LNCaP clone FGC (cell line): ENCODE measurements at regions not wholly inside any gene's neighbourhood (a gene's known extent, or its start where the extent isn't known, plus 50 kb on each side); places are given as distances from the start of the nearest gene placed in this dataset.

ENCODE experiments used
- DNase-seq: peaks from one replicate; pipeline ENCODE4 v3.0.0-alpha.2; 2011; ENCODE audit warnings: low read depth
- H3K4me3 ChIP-seq: 2 replicates; pipeline ENCODE4 v1.5.1; 2011; ENCODE audit warnings: mild to moderate bottlenecking, low read depth, low read length, control low read depth
- TF ChIP-seq, protein P1 (sequence below): IDR thresholded peaks from 2 replicates; pipeline ENCODE4 v1.5.1; 2012; ENCODE audit warnings: mild to moderate bottlenecking; ENCODE audit not compliant: control insufficient read depth, insufficient read depth; ENCODE audit errors: extremely low read depth

DNA sequence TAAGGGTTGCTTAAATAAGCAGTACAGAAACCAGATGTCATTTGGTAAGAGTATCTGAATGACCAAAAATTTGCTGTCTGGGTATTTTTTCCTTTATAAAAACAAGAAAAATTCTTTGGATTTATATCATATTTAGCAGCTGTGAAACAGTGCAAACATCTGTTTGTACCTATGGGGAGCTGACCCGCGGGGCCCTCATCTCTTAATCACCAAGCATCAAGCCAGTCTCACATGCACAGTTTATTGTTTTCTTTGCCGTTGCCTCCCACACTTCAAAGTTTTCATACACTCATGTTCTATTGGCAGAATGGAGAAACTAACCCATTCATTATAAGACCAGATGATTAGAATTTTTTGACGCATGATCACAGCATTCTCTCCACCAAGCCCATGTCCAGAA lies 142.2 kb downstream of the BMP4 start:
- TF ChIP-seq, protein P1, sequence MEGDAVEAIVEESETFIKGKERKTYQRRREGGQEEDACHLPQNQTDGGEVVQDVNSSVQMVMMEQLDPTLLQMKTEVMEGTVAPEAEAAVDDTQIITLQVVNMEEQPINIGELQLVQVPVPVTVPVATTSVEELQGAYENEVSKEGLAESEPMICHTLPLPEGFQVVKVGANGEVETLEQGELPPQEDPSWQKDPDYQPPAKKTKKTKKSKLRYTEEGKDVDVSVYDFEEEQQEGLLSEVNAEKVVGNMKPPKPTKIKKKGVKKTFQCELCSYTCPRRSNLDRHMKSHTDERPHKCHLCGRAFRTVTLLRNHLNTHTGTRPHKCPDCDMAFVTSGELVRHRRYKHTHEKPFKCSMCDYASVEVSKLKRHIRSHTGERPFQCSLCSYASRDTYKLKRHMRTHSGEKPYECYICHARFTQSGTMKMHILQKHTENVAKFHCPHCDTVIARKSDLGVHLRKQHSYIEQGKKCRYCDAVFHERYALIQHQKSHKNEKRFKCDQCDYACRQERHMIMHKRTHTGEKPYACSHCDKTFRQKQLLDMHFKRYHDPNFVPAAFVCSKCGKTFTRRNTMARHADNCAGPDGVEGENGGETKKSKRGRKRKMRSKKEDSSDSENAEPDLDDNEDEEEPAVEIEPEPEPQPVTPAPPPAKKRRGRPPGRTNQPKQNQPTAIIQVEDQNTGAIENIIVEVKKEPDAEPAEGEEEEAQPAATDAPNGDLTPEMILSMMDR = no peak
- no peak overlapping the region for H3K4me3 ChIP-seq
- DNase-seq = no peak

DNA sequence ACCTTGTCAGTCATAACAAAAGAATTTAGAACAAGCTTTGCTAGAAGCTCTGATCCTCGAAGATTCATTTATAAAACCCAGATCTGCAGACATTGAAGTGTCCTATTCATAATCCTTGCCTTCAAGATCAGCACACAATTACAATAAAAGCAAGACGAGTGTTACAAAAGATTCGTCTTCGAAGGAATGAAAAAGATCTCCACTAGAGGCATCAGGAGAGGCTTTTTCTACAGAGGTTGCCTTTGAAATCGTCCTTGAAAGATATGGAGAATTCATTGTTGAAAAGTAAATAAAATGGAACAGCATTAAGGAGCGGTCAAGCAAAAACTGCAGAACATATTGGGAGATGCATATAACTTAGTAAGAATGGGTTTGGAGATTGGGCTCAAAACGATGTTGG lies 146.4 kb downstream of the BMP4 start:
- no peak overlapping the region for H3K4me3 ChIP-seq
- TF ChIP-seq, protein P1 = no peak
- DNase-seq = peak; percentile 21

DNA sequence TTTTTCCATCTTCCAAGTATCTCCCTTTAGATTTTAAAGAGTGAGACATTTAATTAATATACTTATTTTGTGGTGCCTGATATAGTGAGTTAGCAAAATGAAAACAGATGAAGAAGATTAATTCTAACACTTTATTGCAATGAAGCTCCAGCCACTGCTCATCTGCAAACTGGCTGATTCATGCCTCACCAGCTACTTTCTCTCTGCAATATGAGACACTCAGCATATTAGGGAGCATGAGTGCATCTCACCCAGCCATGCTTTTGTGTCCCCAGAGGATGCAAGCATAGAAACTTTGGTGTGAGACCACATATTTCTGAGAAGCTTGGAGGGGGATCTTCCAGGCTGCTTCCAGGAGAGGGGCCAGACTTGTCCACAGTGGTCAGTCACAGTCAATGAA lies 148.6 kb downstream of the BMP4 start:
- H3K4me3 ChIP-seq = no peak overlapping the region
- no peak for DNase-seq
- TF ChIP-seq, protein P1 = no peak

DNA sequence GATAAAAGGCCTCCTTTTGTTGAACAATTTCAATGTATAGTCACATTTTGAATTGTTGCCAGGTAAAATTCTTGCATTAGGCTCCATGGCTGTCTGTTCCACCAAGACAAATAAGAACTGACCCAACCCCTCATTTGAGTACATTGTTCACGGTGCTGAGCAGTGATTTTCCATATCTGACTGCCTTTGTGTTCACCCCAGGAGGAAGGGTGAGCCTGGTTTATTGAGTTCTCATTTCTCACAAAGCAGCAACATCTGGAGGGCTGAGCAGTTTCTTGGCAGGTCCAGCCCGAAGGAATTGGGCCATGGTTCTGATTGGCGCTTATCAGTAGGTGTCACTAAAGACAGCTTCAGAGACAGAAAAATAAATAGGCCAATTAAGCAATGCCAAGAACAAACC lies 149.1 kb downstream of the BMP4 start:
- H3K4me3 ChIP-seq = no peak overlapping the region
- TF ChIP-seq, protein P1 = 0 out of 2 replicates have a peak, but pooled peaks have one; percentile 20
- no peak for DNase-seq

DNA sequence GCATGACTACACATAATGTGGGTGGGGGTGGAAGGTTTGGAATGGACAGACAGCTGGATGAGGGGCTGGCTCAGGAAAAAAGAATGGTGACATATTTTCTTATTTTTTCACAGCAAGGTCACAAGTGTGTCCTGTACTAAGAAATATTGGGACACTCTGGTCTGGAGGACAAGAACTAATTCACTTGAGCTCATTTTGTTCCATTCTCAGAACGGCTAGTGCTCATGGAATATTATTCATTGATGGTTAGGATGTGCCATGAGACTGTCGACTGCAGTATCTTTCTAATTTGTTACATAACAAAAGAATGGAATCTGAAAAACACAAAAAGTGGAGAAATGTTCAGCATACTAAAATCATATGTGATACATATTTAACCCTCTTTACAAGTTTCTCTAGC lies 149.5 kb downstream of the BMP4 start:
- H3K4me3 ChIP-seq = no peak overlapping the region
- DNase-seq = no peak
- TF ChIP-seq, protein P1 = no peak

DNA sequence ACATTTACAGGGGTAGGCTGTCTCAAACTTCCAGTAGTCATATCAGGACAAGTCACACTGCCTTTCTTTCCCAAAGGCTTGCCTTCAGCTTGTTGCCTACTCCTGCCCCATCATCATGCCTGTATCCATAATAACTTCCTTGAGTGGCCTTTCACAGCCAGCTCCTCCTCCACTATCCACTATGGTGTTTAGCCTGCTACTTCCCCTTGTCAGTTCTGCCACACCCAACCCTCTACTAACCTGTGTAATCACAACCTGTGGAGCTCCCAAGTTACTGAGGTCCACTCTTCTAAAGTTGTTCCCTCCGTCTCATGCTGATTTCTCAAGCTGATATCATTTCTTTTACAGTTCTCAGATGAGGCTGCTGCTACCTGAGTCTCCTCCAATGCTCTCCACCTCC lies 159.9 kb downstream of the BMP4 start:
- no peak overlapping the region for H3K4me3 ChIP-seq
- no peak for DNase-seq
- TF ChIP-seq, protein P1 = no peak

DNA sequence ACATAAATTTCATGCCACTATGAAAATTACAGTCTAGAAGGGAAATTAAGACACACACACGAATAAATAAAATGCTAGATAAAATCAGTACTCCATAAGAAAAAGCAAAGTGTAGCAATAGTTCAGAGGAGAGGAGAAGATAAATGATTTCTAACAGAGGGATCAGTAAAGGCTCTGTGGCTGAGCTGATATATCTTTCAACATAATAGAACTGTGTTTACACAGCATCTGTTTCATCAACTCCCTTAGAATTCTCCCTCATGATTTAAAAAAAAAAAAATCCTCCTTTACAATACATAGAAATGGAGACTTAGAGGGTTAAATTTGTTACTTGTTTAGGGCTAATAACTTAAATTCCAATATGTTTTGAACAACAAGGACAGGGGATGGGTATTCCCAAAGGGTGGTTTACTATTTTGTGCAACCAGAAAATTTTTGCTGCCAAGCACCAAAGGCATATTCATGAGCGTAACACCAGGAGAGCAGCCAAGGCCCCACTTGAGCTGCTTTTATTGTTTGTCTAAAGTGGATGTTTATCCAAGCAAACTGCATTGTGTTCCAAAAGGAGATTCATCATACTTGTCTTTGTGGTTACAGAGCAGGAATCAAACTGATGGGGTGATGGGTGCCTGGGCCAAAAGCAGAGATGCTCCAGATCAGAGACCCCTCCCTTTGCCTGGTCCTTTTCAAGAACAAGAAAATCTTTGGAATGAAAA lies 162.7 kb downstream of the BMP4 start:
- peak; percentile 17 for DNase-seq
- H3K4me3 ChIP-seq = no peak overlapping the region
- TF ChIP-seq, protein P1 = no peak
